ENCODE measurements at regions not wholly inside any gene's neighbourhood (a gene's known extent, or its start where the extent isn't known, plus 50 kb on each side); places are given as distances from the start of the nearest gene placed in this dataset.

DNA sequence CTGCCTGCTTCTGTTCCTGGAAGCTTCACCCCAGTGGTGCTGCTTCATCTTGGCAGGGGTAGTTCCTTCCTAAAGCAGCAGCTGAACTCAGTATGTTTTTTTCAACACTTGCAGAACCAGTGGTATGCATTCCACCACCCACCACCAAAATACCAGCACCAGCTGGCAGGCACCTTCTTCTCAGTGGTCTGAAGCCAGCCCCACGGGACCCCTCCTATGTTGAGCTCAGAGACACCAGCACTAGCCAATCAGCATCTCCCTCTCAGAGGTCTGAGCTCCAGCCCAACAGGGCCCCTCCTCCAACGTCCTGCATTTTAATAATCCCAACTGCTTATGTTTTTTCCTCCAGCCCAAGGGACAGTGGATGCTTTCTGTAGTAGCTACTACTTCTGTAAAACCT is 299.6 kb upstream of the CCL2 start:
- TF ChIP-seq EP300 (IDR thresholded peaks at IDR 0.05; ENCODE audit: borderline replicate concordance in 1 of 2, control insufficient read depth in 1 of 2, low read depth in 2 of 2, low read length in 2 of 2) (no peak), YY1 (IDR thresholded peaks at IDR 0.05; ENCODE audit: low read depth, low read length) (no peak)
- TF ChIP-seq, protein P1, sequence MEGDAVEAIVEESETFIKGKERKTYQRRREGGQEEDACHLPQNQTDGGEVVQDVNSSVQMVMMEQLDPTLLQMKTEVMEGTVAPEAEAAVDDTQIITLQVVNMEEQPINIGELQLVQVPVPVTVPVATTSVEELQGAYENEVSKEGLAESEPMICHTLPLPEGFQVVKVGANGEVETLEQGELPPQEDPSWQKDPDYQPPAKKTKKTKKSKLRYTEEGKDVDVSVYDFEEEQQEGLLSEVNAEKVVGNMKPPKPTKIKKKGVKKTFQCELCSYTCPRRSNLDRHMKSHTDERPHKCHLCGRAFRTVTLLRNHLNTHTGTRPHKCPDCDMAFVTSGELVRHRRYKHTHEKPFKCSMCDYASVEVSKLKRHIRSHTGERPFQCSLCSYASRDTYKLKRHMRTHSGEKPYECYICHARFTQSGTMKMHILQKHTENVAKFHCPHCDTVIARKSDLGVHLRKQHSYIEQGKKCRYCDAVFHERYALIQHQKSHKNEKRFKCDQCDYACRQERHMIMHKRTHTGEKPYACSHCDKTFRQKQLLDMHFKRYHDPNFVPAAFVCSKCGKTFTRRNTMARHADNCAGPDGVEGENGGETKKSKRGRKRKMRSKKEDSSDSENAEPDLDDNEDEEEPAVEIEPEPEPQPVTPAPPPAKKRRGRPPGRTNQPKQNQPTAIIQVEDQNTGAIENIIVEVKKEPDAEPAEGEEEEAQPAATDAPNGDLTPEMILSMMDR (IDR thresholded peaks at IDR 0.05 in 2 of 3, conservative IDR thresholded peaks at IDR 0.05 in 1 of 3; ENCODE audit: control insufficient read depth in 2 of 3, extremely low read depth in 1 of 3, insufficient read depth in 1 of 3, low read depth in 3 of 3, low read length in 3 of 3) = no peak

Data from GM12878 (cell line).